Mucosa of rectum (tissue), 2 donors: ENCODE measurements at regions not wholly inside any gene's neighbourhood (a gene's known extent, or its start where the extent isn't known, plus 50 kb on each side); places are given as distances from the start of the nearest gene placed in this dataset.

Experiments
- H3K27ac ChIP-seq, 2 donors: one replicate each; pipeline ENCODE4 v1.7.0; 2013; ENCODE audit warnings: inconsistent platforms in 2 of 2, low read depth in 2 of 2, low read length in 2 of 2
- H3K27me3 ChIP-seq, 2 donors: one replicate each; pipeline ENCODE4 v1.7.0; 2013; ENCODE audit warnings: low read length in 2 of 2; ENCODE audit not compliant: control insufficient read depth in 2 of 2, insufficient read depth in 2 of 2
- H3K36me3 ChIP-seq, 2 donors: one replicate each; pipeline ENCODE4 v1.7.0; 2013; ENCODE audit warnings: low read length in 2 of 2; ENCODE audit not compliant: control insufficient read depth in 2 of 2, insufficient read depth in 2 of 2
- H3K4me1 ChIP-seq, 2 donors: one replicate each; pipeline ENCODE4 v1.7.0; 2013; ENCODE audit warnings: low read length in 2 of 2, mild to moderate bottlenecking in 1 of 2; ENCODE audit not compliant: control insufficient read depth in 2 of 2, insufficient read depth in 2 of 2
- H3K4me3 ChIP-seq, 2 donors: one replicate each; pipeline ENCODE4 v1.7.0; 2013; ENCODE audit warnings: low read length in 2 of 2
- H3K9ac ChIP-seq, 2 donors: one replicate each; pipeline ENCODE4 v1.7.0; 2013; ENCODE audit warnings: low read length in 2 of 2, low read depth in 1 of 2, mild to moderate bottlenecking in 1 of 2
- H3K9me3 ChIP-seq, 2 donors: one replicate each; pipeline ENCODE4 v1.7.0; 2013; ENCODE audit warnings: low read length in 2 of 2; ENCODE audit not compliant: control insufficient read depth in 2 of 2
- donor health status: healthy.
- donor health status: Normal muscosa, but diverticular disease.

- Histone ChIP-seq H3K4me1 (peaks cover 1 to 2% of the 10 kb centered on the region in 2 donors), H3K27me3 (no peaks in the 10 kb centered on the region), H3K9ac (no peak overlapping the region), H3K9me3 (no peaks in the 10 kb centered on the region), H3K4me3 (no peak overlapping the region), H3K27ac (no peak overlapping the region), H3K36me3 (no peaks in the 10 kb centered on the region)
These were observed 78.0 kb upstream of the TNFSF18 start for GRCh38 chr1:173128742-173129141.

GRCh38 chr1:173127369-173128307 is 76.9 kb upstream of the TNFSF18 start:
- H3K27ac ChIP-seq, result no peak overlapping the region

GRCh38 chr1:173126421-173126820 is 75.7 kb upstream of the TNFSF18 start:
- no peaks in the 10 kb centered on the region for H3K9me3 ChIP-seq
- H3K4me3 ChIP-seq, result no peak overlapping the region
- no peak overlapping the region for H3K27ac ChIP-seq
- no peak overlapping the region for H3K9ac ChIP-seq
- H3K27me3 ChIP-seq, result no peaks in the 10 kb centered on the region
- H3K36me3 ChIP-seq, result no peaks in the 10 kb centered on the region
- H3K4me1 ChIP-seq, result peaks cover 7 to 21% of the 10 kb centered on the region in 2 donors

More at GRCh38 chr1:173127369-173128307, 76.9 kb upstream of the TNFSF18 start:
- Histone ChIP-seq H3K27me3 (no peaks in the 10 kb centered on the region), H3K36me3 (no peaks in the 10 kb centered on the region), H3K4me3 (no peak overlapping the region), H3K9ac (no peak overlapping the region), H3K4me1 (peaks cover 7 to 12% of the 10 kb centered on the region in 2 donors), H3K9me3 (no peaks in the 10 kb centered on the region)

GRCh38 chr1:173122958-173123852 is 72.5 kb upstream of the TNFSF18 start:
- Histone ChIP-seq H3K9me3 (no peaks in the 10 kb centered on the region), H3K27ac (peak overlapping the region; percentile 79 to 83), H3K4me3 (peak overlapping the region; percentile 59), H3K36me3 (no peaks in the 10 kb centered on the region), H3K4me1 (peaks cover 7 to 21% of the 10 kb centered on the region in 2 donors), H3K9ac (peak overlapping the region; percentile 13 to 26), H3K27me3 (no peaks in the 10 kb centered on the region)

GRCh38 chr1:173122344-173122935 is 71.7 kb upstream of the TNFSF18 start:
- Histone ChIP-seq H3K4me3 (peak overlapping the region in 1 of 2 donors; percentile 43), H3K36me3 (no peaks in the 10 kb centered on the region), H3K9me3 (no peaks in the 10 kb centered on the region), H3K4me1 (peaks cover 7 to 19% of the 10 kb centered on the region in 2 donors), H3K9ac (peak overlapping the region in 1 of 2 donors; percentile 14), H3K27me3 (no peaks in the 10 kb centered on the region), H3K27ac (peak overlapping the region; percentile 79 to 83)

GRCh38 chr1:173118404-173118803 is 67.7 kb upstream of the TNFSF18 start:
- H3K27ac ChIP-seq, result no peak overlapping the region
- H3K36me3 ChIP-seq, result no peaks in the 10 kb centered on the region
- H3K4me1 ChIP-seq, result peaks cover 3 to 16% of the 10 kb centered on the region in 2 donors
- H3K4me3 ChIP-seq, result no peak overlapping the region
- no peaks in the 10 kb centered on the region for H3K27me3 ChIP-seq
- H3K9me3 ChIP-seq, result no peaks in the 10 kb centered on the region
- H3K9ac ChIP-seq, result no peak overlapping the region

GRCh38 chr1:173117761-173118160 is 67.0 kb upstream of the TNFSF18 start:
- Histone ChIP-seq H3K36me3 (no peaks in the 10 kb centered on the region), H3K4me3 (no peak overlapping the region), H3K27me3 (no peaks in the 10 kb centered on the region), H3K27ac (no peak overlapping the region), H3K4me1 (peaks cover 0 to 10% of the 10 kb centered on the region in 2 donors), H3K9ac (no peak overlapping the region), H3K9me3 (no peaks in the 10 kb centered on the region)

- Histone ChIP-seq H3K9ac (no peak overlapping the region), H3K36me3 (no peaks in the 10 kb centered on the region), H3K4me1 (peaks cover 0 to 4% of the 10 kb centered on the region in 2 donors), H3K9me3 (no peaks in the 10 kb centered on the region), H3K27ac (no peak overlapping the region), H3K4me3 (no peak overlapping the region), H3K27me3 (no peaks in the 10 kb centered on the region)
These were observed 66.4 kb upstream of the TNFSF18 start for GRCh38 chr1:173117108-173117633.

- no peaks in the 10 kb centered on the region for H3K36me3 ChIP-seq
- no peak overlapping the region for H3K4me3 ChIP-seq
- no peak overlapping the region for H3K27ac ChIP-seq
These were observed 63.6 kb upstream of the TNFSF18 start for GRCh38 chr1:173114346-173114745.

More at GRCh38 chr1:173114346-173114745, 63.6 kb upstream of the TNFSF18 start:
- H3K27me3 ChIP-seq, result no peaks in the 10 kb centered on the region
- no peak overlapping the region for H3K9ac ChIP-seq
- no peaks in the 10 kb centered on the region for H3K9me3 ChIP-seq
- H3K4me1 ChIP-seq, result no peaks in the 10 kb centered on the region
